ENCODE measurements at regions not wholly inside any gene's neighbourhood (a gene's known extent, or its start where the extent isn't known, plus 50 kb on each side); places are given as distances from the start of the nearest gene placed in this dataset.

DNA sequence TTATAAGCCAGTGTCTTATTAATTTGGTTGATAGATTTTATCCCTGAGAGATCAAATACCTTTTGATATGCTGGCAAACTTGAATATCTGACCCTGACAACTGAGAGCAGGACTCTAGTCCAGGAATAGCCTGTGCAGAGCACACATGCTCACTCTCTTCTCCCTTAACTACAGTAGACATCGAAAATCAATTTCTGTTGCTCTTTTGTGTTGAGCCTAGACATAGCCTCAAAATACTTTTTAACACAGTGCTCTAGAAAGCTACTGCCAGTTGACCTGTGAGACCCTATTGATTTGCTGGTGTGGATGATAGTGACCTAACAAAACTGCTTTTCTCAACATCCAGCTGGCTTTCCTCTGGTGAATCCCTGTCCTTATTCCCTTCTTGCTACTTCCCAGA, 86.4 kb upstream of the ANKRD28 start:
- ChIA-PET CTCF (no interaction called here), POLR2A (ENCODE audit: unreplicated experiment) (no interaction called here)
- H4K91ac ChIP-seq (ENCODE audit: insufficient read depth, low read depth, low read length), result no peak overlapping the region
- no peak overlapping the region for H2BK15ac ChIP-seq (ENCODE audit: low read depth, low read length)
- H2BK120ac ChIP-seq (ENCODE audit: low read depth, low read length), result no peak overlapping the region
- no peak overlapping the region for H2BK20ac ChIP-seq (ENCODE audit: low read depth, low read length)
- H2AK5ac ChIP-seq (ENCODE audit: low read depth, low read length), result no peak overlapping the region
- no peak overlapping the region for H3K4ac ChIP-seq (ENCODE audit: low read depth, low read length)
- H3K4me1 ChIP-seq (ENCODE audit: control insufficient read depth, insufficient read depth, low read length), result no peaks in the 10 kb centered on the region
- in situ Hi-C loops (cut with MboI; ENCODE audit: low sequenced_read_pairs) (no loop called here), dilution Hi-C loops (cut with HindIII; ENCODE audit: low sequenced_read_pairs, unreplicated experiment) (no loop called here), intact Hi-C loops (cut with micrococcal nuclease) (no loop called here)
- no peak overlapping the region for H3K9ac ChIP-seq (ENCODE audit: low read depth, low read length)
- WGBS, 2 experiments (ENCODE audit: extremely low coverage in 2 of 2, insufficient read length in 1 of 2), result no CpG with 5 or more reads among the region's 1 CpG
- no peak overlapping the region for H3K4me3 ChIP-seq (ENCODE audit: insufficient read depth, low read depth, low read length)
- no peak overlapping the region for H2AFZ ChIP-seq (replicated peaks; ENCODE audit: low read length, poor library complexity)
- no peak overlapping the region for H3K23ac ChIP-seq (ENCODE audit: low read depth, low read length)
- H3K9me3 ChIP-seq (ENCODE audit: control insufficient read depth, insufficient read depth, low read length), result no peaks in the 10 kb centered on the region
- H2BK5ac ChIP-seq (ENCODE audit: low read depth, low read length, poor library complexity, severe bottlenecking), result no peak overlapping the region
- H3K4me2 ChIP-seq (ENCODE audit: low read depth, low read length), result no peak overlapping the region
- no peaks in the 10 kb centered on the region for H3K9me1 ChIP-seq (ENCODE audit: insufficient read depth, low read length)
- no peak overlapping the region for H3K14ac ChIP-seq (replicated peaks; ENCODE audit: low read depth, low read length)
- no peaks in the 10 kb centered on the region for H4K20me1 ChIP-seq (ENCODE audit: insufficient read depth, low read length)
- BruUV-seq (replicated peaks), result no TSS peak
- ATAC-seq (ENCODE audit: low read depth) (no peak), DNase-seq (no peak)
- H2AK9ac ChIP-seq (replicated peaks; ENCODE audit: low read depth, low read length, poor library complexity), result no peak overlapping the region
- no peak overlapping the region for H3K18ac ChIP-seq (ENCODE audit: low read depth, low read length)
- H3K56ac ChIP-seq (ENCODE audit: extremely low read depth, insufficient read depth, low read length), result no peak overlapping the region
- no peaks in the 10 kb centered on the region for H3K27me3 ChIP-seq (ENCODE audit: control insufficient read depth, insufficient read depth, low read length)
- H4K5ac ChIP-seq (ENCODE audit: low read depth, low read length), result no peak overlapping the region
- H4K8ac ChIP-seq (ENCODE audit: low read depth in 2 of 2, low read length in 2 of 2), result no peak overlapping the region
- TF ChIP-seq CEBPB (IDR thresholded peaks at IDR 0.05; ENCODE audit: low read depth, low read length), result no peak
- no peak for TF ChIP-seq MXI1 (IDR thresholded peaks at IDR 0.05; ENCODE audit: borderline replicate concordance, low read depth, low read length)
- no peak for TF ChIP-seq SMC3 (IDR thresholded peaks at IDR 0.05; ENCODE audit: low read depth, low read length)
- TF ChIP-seq FOS (IDR thresholded peaks at IDR 0.05; ENCODE audit: low read depth, low read length), result no peak
- no peak for TF ChIP-seq POLR2A (IDR thresholded peaks at IDR 0.05; ENCODE audit: low read depth, low read length)
- no peak for TF ChIP-seq RAD21 (IDR thresholded peaks at IDR 0.05; ENCODE audit: low read length)
- TF ChIP-seq NFE2L2 (IDR thresholded peaks at IDR 0.05; ENCODE audit: low read depth, low read length), result no peak
- no peak for TF ChIP-seq MAFK (IDR thresholded peaks at IDR 0.05; ENCODE audit: low read depth, low read length)
- no peak for TF ChIP-seq MAZ (IDR thresholded peaks at IDR 0.05; ENCODE audit: borderline replicate concordance, low read depth, low read length)
- TF ChIP-seq RFX5 (IDR thresholded peaks at IDR 0.05; ENCODE audit: low read depth, low read length), result no peak
- no peak for TF ChIP-seq CHD1 (IDR thresholded peaks at IDR 0.05; ENCODE audit: low read depth, low read length)
- TF ChIP-seq BHLHE40 (IDR thresholded peaks at IDR 0.05; ENCODE audit: low read depth, low read length), result no peak
- no peak for TF ChIP-seq RCOR1 (IDR thresholded peaks at IDR 0.05; ENCODE audit: insufficient replicate concordance, low read length)
- TF ChIP-seq CTCF (conservative IDR thresholded peaks at IDR 0.05; ENCODE audit: low read depth, low read length), result no peak
- TF ChIP-seq, protein P1, sequence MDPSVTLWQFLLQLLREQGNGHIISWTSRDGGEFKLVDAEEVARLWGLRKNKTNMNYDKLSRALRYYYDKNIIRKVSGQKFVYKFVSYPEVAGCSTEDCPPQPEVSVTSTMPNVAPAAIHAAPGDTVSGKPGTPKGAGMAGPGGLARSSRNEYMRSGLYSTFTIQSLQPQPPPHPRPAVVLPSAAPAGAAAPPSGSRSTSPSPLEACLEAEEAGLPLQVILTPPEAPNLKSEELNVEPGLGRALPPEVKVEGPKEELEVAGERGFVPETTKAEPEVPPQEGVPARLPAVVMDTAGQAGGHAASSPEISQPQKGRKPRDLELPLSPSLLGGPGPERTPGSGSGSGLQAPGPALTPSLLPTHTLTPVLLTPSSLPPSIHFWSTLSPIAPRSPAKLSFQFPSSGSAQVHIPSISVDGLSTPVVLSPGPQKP (IDR thresholded peaks at IDR 0.05; ENCODE audit: borderline replicate concordance, low read depth, low read length), result no peak
- TF ChIP-seq, protein P2, sequence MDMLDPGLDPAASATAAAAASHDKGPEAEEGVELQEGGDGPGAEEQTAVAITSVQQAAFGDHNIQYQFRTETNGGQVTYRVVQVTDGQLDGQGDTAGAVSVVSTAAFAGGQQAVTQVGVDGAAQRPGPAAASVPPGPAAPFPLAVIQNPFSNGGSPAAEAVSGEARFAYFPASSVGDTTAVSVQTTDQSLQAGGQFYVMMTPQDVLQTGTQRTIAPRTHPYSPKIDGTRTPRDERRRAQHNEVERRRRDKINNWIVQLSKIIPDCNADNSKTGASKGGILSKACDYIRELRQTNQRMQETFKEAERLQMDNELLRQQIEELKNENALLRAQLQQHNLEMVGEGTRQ (IDR thresholded peaks at IDR 0.05; ENCODE audit: low read depth, low read length), result no peak
- no peak overlapping the region for H3K27ac ChIP-seq (ENCODE audit: insufficient read depth, low read length)
- H3K36me3 ChIP-seq (ENCODE audit: control insufficient read depth, insufficient read depth, low read length), result no peaks in the 10 kb centered on the region
- H3K79me1 ChIP-seq (ENCODE audit: low read depth in 1 of 2, low read length in 2 of 2), result no peaks in the 10 kb centered on the region

Data from IMR-90 (cell line).